HG03175 (cell line): ENCODE measurements at regions not wholly inside any gene's neighbourhood (a gene's known extent, or its start where the extent isn't known, plus 50 kb on each side); places are given as distances from the start of the nearest gene placed in this dataset.

Experiments
- ATAC-seq: cut with Tn5 transposase; IDR thresholded peaks from one replicate; pipeline ENCODE4 v1.9.1; 2021; ENCODE audit warnings: mild to moderate bottlenecking, moderate library complexity; ENCODE audit not compliant: unreplicated experiment

DNA sequence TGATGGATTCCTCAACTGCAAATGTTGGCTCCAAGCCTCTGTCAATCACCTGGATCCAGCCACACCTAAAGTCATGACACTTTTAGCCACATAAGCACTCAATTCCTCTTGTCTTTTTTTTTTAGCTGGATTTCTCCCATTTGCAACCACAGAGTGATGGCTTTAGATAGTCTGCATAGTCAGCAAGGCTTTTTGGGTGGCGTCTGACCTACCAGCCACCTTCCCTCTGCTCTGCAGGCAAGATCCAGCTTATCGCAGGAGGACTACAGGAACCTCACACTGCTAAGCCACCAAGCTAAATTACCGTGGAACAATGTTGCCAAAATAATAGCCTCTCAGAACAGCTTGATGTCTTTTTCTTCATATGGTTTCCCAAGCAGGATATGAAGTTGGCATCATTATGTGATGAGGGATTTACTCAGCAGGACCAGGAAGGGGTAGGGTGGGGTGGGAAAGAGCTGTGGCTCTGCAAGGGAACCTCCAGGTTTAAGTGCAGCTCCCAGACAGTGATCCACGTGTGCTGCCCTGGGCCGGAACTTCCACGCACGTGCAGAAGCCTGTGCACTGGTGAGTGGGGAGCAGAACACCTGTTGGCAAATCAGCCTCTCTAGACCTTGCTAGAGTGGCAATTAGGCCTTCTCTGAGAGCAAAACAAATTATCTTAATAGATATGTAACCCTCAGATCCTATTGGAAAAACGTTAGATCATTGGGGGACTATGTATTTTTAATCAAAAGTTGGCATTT lies 170.6 kb upstream of the NCK2 start:
- ATAC-seq = no peak

DNA sequence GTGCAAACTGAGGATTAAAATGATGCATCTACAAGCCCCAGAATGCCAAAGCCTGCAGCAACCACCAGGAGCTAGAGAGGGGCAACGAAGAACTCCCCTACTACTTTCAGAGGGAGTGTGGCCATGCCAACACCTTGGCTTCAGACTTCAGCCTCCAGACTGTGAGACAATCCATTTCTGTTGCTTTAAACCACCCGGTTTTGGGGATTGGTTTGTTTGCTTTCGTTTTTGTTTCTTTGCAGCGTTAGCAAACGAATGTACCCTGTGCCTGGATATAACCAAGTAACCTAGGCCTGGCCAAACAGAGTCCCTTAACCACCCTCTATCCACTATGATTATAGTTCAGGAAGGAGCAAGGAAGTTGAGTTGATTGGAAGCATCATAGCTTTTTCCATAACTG lies 171.2 kb upstream of the NCK2 start:
- ATAC-seq = no peak

DNA sequence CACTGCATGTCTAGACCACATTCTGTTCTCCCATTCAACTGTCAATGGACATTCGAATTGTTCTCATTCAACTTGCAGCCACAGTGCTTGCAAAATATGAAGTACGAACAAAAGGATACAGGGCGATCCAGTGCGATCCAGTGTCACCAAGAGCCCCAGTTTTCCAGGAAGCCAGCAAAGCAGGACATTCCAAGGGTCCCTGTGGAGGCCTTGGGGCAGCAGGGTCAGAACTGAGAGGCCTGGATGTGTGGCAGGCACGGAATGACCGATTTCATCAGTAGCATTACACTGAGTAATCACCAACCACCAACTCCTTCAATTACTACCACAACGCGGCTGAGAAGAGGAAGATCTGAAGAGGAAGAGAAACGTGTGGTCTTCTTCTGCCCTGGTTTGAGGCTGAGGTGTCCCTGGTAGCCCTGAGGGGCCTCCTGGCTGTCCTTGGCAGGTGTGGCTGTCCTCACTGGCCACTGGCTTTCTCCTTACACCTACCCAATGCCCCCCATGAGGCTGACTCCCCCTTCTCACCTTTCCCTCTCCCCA lies 172.7 kb upstream of the FHL2 start:
- ATAC-seq = no peak

DNA sequence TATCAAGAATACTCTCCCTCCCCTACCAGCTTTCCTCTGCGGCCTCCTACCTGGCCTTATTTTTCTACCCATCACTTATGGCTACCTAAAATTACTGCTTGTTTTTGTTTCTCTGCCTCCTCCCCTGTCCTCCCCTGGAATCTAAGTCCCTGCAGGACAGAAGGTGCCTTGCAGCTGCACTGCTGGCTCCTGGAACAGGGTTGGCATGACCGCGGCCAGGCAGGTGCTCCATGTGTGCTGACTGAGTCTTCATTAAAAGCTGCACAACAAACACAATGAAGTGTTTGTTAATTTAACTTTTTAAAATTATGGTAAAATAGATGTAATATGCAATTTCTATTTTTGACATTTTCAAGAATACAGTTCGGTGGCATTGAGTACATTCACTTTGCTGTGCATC lies 171.9 kb upstream of the FHL2 start:
- ATAC-seq = no peak

DNA sequence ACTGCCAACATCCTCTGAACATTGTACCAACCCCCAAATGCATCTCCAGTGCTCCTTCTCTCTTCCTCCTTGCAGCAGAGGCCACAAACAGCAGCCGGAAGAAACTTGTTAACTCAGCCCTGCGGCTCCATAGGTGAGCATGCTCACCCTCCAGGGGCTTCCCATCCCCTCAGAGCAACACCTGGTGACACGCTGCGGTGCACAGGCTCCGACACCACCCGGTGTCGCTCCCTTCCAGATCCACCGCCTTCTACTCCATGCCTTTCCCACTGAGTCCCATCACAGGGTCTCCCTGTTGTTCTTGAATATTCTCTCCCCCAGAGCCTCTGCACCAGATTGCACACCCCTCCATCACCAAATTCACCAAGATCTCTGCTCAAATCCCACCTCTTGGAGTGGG lies 171.5 kb upstream of the FHL2 start:
- no peak for ATAC-seq

DNA sequence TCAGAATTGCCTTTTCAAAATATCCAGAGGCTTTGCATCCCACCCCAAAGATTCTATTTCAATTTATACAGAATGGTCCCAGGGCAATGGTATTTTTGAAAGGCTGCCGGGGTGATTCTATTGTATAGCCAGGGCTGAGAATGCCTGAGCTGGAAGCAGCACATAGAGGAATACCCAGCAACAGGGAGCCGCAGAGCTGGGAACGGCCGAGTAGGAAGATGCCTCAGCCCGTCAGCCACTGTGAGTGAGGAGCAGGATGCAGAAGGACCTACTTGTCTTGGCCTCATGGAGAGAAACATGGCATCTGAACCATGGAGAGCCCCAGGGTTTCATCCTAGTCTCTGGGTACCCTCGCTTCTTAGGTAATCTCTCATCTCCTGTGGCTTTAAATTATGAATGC lies 170.8 kb upstream of the FHL2 start:
- no peak for ATAC-seq

DNA sequence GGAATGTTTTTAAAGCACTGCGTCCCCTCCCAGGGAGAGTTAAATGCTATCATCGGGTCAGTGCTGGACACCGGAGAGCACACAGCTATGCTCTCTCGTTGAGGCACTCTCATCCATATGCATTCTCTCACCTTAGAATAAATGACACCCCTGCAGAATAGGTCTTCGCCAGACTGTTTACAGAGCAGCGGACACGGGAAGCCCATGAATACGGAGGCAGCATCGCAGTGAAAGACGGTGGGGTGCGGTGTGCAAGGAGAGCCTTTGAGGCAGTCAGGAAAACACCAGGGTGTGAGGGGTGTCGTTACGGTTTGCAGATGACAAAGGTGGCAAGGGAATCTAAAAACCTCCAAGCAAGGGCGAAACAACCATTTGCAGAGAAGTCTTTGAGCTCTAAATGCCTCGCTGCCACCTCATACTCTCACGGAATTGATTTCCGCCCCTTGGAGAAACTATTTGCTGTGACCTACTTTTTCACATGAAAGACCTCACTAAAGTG lies 169.2 kb upstream of the FHL2 start:
- no peak for ATAC-seq

DNA sequence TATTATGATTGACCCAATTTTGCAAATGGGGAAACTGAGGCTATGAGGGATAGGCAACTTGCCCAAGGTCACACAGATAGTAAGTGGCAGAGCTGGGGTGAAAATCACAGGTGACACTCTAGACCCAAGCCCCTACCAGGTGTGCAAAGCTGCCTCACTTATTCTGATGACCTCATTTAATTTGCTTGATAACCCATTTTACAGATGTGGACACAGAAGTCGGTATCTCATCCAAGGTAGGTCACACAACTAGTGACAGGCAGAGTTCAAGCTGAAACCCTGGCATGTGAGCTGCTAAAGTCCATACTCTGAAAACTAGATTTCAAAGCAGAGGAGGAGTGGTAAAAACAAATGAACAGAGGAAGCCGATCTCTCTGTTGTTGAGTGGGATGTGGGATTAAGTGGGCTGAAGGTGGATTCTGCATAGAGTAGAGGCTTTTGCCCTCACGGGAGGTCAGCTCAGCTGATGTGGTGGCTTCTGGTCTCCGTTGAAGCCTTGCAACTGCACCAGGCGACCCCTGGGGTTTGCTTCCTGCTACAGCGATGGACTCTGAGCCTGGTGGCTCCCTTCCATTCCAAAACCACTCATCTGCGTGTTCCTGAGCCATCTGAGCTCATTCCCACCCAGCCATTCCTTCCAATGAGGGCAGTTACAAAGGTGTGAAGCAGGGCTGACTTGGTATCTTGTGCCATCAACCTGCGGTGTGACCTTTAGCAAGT lies 164.3 kb upstream of the FHL2 start:
- ATAC-seq = no peak

DNA sequence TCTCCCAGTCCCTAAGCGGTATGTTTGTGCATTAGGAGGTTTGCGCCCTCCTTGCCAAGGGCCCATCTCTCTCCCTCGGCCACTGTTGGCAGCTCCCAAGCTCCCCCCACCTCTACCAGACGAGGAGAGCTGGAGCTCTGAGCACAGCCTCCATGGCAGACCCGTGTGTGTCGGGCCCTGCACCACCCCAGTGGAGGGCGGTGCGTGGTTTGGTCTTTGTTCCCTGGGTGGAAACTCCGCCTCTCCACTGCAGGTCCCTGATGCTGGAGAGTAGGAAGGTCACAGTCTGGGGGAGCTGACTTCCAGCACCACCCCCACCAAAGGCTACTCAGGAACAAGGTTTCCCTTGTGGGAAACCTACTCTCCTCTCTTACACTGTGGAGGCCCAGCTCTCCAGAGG lies 162.6 kb upstream of the FHL2 start:
- no peak for ATAC-seq

DNA sequence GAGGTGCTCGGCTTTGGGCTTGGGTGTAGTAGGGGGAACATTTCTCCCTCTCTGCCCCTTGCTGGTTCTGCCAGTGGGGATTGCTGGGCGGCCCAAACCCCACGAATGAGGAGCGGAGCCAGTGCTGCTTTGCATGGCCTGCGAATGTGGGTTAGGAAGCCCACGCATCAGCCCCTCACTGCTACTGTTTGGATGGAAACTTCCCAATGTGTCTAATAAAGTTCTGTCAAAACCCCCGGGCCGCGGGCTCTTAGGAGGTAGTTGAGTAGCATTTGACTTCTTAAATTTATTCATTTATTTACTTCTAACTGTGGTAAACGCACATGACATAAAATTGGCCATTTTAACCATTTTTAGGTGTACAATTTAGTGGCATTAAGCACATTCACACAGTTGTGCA lies 161.3 kb upstream of the FHL2 start:
- ATAC-seq = no peak

DNA sequence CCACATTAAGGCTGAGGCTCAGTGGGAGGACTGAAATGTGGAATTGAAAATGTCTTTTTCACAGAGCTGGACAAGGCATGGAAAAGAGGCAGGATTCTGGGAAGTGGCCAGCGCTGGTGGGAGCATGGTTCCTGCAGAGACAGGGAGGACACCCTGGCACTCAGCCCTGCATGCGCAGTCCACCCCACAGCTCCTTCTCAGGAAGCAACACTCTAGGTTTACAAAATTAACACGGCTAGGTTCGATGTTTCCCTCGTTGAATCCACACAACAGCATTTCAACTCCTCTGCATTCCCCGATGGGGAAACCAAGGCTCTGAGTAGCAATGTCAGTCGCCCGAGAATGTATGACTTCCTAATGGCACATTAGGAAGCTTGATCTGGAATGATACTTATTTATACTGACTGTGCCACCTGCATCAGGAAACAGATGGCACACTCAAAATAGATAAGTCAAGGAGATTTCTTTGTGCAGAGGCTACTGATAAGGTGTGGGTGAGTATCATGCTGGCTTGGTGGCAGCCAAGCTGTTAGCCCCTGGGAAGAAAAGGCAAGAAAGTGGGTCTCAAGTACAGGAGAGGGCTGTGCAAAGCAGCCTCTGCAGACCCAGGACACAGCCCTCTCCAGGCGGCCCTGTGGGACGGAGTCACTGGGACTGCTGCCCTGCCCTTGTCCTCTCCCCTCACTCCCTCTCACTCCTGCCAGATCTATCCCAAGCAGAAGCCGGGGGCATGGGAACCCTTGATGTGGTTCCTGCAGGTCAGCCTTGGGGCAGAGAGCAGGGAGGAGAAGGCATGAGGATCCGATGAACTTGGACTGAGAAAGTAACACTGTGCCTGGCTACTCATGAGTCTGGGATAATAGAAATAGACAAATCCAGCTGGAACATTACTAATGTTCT lies 158.4 kb upstream of the FHL2 start:
- no peak for ATAC-seq

DNA sequence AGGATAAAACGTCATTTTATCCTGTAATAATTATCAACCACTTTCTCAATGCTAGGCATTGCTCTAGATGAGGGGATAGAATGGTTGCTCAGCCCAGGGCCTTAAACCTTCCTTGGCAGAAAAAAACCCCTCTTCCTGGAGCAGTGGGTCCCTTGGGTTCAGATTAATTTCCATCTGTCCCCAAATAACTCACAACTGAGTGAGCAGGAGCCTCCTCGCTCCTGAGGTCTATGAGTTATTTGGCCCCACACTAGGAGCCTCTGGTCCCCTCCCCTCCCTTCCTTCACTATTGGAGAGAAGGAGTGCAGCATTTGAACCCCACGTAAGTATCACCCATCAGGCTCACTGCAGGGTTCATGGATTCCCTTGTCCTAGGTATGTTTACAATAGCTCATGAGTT lies 157.5 kb upstream of the FHL2 start:
- ATAC-seq = no peak

DNA sequence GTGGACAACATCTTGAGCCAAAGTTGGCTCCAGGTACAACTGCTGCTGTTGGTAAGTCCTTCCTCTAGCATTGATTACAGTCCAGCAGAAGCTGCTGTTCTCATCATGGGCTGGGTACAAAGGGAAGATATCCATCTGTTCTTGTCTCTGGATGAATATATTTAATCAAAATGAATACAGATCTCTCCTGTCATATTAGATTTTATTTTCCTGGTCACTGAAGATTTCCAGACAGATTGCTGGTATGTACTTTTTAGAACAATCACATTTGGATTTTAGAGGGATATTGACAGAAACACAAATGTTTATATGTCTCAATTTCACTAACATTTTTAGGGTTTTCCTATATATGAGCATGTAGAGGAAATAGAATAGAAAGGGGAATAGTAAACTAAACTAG lies 155.4 kb upstream of the FHL2 start:
- ATAC-seq = no peak

DNA sequence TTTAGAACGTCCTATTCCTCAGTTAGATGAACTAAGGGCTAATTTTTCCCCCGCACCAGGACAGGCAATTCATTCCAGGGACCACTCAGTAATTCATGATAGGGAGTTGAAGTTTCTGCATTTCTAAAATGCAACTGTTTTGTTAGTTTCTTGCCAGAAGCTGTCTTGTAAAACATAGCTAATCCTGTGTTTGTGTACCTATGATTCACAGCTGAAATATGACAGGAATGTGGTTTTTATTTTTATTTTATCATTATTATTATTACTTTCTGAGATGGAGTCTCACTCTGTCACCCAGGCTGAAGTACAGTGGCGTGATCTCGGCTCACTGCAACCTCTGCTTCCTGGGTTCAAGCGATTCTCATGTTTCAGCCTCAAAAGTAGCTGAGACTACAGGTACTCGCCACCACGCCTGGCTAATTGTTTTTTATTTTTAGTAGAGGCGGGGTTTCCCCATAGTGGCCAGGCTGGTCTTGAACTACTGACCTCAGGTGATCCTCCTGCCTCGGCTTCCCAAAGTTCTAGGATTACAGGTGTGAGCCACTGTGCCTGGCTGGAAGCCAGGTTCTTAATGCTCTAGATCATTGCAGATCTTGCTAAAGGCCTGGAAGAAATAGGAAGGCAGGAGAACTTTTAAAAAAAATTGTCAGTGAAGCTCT lies 154.8 kb upstream of the FHL2 start:
- ATAC-seq = no peak

DNA sequence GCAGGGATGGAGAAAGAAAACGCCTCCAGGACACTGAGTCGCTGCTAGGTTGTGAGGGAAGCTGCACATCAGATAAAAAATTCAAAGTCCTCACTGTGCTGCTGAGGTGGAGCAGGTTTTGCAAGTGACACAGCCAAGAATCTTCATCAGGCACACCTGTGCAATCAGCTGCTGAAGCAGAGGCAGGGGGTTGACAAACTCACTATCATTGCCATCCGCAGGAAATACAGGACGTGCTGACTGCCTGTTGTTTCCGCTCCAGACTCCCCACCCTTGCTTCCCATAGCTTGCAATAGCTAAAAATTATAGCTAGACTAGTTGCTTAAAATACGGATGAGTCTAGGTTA lies 147.8 kb upstream of the FHL2 start:
- no peak for ATAC-seq

DNA sequence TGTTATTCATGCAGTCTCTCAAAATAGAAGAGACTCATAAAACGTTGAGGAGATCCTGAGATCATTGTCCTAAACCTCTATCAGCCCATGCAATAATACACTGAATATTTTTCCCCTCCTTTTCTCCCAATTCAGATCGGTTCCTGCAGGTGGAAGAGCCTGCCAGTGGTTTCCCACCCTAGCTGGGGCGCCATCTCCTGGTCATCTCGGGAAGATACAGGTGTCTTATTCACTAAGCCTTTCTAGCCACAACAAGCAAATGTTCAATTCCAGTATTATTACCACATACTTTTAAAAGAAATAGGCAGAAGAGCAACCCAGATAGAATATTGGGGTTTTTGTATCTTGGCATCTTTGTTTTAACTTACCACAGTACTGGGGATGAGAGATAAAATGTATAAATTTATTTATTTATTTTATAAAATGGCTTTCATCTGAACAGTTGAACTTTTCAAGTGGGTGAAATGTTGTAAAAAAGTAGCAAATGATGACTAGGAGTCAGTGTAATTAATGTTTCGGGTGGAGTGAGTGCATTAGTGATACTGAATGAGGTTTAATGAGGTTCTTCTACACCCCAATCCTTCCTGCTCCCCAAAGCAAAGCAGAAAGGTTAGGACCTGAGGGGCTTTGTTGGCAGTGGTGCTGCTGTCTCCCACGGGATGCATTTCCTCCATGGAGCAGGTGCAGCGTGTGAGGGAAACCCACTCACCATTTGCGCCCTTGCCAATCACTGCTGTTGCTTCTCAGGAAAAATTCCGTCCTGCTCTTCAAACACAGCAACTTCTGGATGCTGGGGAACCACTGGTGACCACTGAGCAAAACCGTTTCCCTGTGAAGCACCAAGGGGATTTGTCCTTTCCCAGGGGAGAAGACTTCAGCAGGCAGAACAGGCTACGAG lies 147.1 kb upstream of the FHL2 start:
- peak; percentile 74 for ATAC-seq

DNA sequence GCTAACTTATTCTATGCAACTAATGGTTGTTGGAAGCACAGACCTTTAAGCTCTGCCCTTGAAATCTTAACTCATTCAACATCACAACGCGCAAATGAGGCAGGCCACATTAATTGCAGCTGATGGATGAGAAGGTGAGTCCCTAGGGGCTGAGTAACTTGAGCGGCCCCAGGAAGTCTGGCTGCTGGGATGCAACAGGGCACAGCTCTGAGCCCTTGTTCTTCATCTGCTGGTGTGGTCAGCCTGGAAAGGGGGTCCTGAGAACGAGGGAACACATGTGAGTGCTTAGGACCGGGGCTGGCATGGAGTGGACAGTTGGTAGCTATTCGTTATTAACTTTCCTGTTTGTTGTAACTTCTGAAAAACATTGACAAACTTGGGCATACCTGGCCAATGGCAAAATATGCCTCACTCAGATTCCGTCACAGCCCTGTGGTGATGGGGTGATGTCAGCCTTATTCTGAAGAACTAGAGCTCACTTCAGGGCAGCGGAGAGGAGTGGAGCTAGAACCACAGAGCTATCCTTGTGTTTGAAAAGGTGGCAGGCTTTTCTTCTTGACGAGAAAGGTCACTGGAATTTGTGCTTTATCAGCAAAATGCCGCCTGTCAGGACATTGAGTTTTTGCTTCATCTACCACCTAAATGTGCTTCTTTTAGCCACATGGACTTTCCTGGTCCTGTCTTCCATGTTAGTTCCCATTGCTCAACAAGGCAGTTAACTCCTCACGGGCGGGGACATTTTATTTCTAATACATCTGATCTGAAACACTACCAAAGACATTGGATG lies 145.9 kb upstream of the FHL2 start:
- no peak for ATAC-seq

DNA sequence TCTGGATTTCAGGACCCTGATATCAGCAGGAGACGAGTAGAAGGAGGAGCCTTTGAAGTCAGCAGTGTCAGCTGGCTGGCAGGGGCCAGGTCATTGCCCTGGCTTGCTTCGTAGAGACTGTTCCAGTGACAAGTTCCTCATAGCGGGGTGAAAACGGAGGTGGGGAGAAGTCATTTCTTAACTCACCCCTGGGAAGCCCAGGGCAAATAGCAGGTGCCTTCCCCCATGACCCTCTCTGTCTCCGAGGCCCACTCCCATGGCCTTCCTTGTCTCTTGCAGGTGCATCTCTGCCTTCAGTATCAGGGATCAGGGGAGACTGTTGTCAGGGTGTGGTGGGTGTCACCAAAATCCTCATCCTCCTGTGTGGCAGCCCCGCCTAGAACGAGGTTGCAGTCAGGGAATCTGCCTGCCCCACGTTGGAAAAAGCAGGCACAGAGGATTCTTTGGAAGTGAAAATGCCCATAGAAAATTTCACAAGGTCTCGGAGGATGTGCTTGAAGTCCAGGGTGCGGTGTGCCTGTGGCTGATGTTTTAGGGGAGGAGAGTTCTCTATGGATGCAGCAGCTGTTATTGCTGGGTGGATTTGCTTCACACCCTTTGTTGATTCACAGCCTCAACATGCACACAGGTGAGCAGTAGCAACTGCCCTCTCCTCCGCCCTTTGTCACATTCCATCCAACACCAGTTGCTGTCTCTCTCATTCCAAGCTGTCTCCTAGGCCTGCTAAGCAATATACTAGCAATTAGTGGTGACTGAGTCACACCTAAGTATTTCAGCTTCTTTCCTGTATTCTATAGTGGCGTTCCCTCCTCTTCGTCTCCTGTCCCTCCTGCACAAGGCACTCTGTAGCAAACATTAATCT lies 142.6 kb upstream of the FHL2 start:
- ATAC-seq = no peak
